NCI-H1417 (cell line): ENCODE measurements at regions not wholly inside any gene's neighbourhood (a gene's known extent, or its start where the extent isn't known, plus 50 kb on each side); places are given as distances from the start of the nearest gene placed in this dataset.

Source experiments
- DNase-seq, 3 experiments: peaks; one replicate each; lab custom pipeline; 2025; lab: John Stamatoyannopoulos, UW

DNA sequence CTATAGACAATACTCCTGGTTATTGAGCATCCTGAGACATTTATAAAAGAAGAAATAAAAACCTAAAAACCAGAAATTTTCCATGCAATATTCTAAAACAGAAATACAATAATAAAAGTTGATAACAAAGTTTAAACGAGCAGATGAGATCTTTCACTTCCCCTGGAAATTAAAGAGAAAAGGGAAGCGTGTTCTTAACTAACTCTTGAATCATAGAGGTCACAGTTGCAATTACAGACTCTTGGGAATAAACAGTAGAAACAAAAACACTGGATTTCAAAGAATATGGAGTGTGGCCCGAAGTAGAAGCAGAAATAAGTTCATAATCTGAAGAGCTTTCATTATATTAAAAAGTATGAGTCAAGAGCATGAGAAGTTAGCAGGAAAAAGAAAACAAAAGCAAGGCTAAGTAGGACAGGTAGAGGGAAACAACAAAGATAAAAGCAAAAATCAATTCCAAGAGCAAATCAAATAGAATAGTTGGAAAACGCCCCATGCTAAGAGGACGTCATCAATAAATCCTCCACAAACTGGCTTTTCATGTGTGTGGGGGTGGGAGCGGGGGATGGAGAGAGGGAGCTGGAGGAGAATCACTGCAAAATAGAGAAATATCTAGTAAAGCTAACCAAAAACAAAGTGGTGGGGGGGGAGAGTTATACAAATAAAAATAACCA is 55.2 kb upstream of the C10orf71 start:
- DNase-seq, result no peak

DNA sequence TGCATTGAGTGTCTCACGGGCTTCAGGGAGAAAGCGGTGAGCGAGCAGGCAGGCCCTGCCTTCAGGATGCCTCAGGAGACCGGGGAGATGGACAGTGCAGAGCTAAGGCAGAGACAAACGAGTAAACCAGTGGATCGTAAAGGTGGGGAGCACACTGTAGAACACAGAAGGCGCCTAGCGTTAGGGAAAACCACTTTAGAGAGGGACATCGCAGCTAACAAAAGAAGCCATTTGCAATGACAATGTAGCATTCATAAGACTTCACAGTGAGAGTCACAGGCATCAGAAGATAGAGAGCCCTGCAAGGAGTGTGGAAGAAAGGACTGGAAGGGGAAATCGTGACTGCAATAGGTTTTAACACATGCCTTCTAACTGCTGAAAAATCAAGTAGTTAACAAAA is 54.9 kb upstream of the TMEM273 start:
- no peak for DNase-seq

GRCh38 chr10:49242604-49243003 is 54.4 kb upstream of the TMEM273 start:
- DNase-seq, result peak in 1 of 3 experiments; percentile 2

GRCh38 chr10:49241385-49241784 is 53.2 kb upstream of the TMEM273 start:
- DNase-seq, result no peak

- DNase-seq, result no peak
These were observed 52.8 kb upstream of the TMEM273 start for GRCh38 chr10:49240946-49241345.
